DMS79 treated with DMSO at 0.1 percent for 48 hours (cell line): ENCODE measurements at regions not wholly inside any gene's neighbourhood (a gene's known extent, or its start where the extent isn't known, plus 50 kb on each side); places are given as distances from the start of the nearest gene placed in this dataset.

Source experiments
- DNase-seq: peaks from one replicate; lab custom pipeline; 2025; lab: John Stamatoyannopoulos, UW

- no peak for DNase-seq
These were observed 242.0 kb upstream of the ACTRT1 start for GRCh38 chrX:128294198-128294597.

- no peak for DNase-seq
These were observed 235.5 kb upstream of the ACTRT1 start for GRCh38 chrX:128287693-128288092.

- no peak for DNase-seq
These were observed 198.4 kb upstream of the ACTRT1 start for GRCh38 chrX:128250621-128251020.

- DNase-seq, result no peak
These were observed 164.2 kb upstream of the ACTRT1 start for GRCh38 chrX:128216364-128216763.

- DNase-seq, result no peak
These were observed 113.7 kb upstream of the ACTRT1 start for GRCh38 chrX:128165884-128166408.

GRCh38 chrX:128156204-128156603 lies 104.0 kb upstream of the ACTRT1 start:
- no peak for DNase-seq

GRCh38 chrX:128142745-128143144 lies 90.5 kb upstream of the ACTRT1 start:
- no peak for DNase-seq

GRCh38 chrX:128106630-128107029 lies 54.4 kb upstream of the ACTRT1 start:
- no peak for DNase-seq

GRCh38 chrX:128105659-128106058 lies 53.5 kb upstream of the ACTRT1 start:
- no peak for DNase-seq
